ENCODE measurements at regions not wholly inside any gene's neighbourhood (a gene's known extent, or its start where the extent isn't known, plus 50 kb on each side); places are given as distances from the start of the nearest gene placed in this dataset.

DNA sequence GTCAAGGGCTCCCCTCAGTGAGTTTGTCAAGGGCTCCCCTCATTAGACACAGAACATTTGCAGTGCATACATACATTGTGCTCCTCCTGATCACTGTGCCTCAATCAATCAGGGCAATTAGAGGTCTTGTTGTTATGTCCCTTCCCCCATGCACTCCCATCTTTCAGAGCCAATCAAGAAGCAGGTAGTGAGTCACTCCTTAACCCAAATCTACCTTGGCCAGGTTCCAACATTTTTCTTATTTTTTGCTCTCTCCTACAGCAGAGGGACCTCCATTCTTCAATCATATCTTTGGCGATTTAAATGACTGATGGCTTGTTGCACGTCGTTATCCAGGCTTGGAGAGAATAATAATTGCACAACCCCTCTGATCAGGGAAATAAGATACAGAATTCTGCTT, 409.9 kb upstream of the SPTLC3 start:
- ChIA-PET CTCF (interaction anchor here (1.2 kb wide), 1 partner anchor 9 kb away, joined by 3 read pairs; no protein-coding TSS in a partner anchor), POLR2A (no interaction called here)
- FAIRE-seq (no peak), DNase-seq (ENCODE audit: low read depth, low spot score) (no peak)
- no peak overlapping the region for H3K27ac ChIP-seq (ENCODE audit: insufficient read depth, low read depth, low read length)
- intact Hi-C loops (cut with micrococcal nuclease) = no loop called here
- H3K4me3 ChIP-seq (replicated peaks in 1 of 3; ENCODE audit: insufficient read depth in 1 of 3, low read depth in 1 of 3, low read length in 3 of 3) = no peak overlapping the region
- dilution Hi-C loops (cut with MboI; ENCODE audit: extremely low pct_ligation_motif_present, low sequenced_read_pairs) = no loop called here
- no peak overlapping the region for H3K4me2 ChIP-seq (ENCODE audit: insufficient read depth, low read length)
- H3K79me2 ChIP-seq (ENCODE audit: control insufficient read depth, insufficient read depth, low read length) = no peaks in the 10 kb centered on the region
- TF ChIP-seq EZH2 (IDR thresholded peaks at IDR 0.05; ENCODE audit: borderline replicate concordance, low read depth, low read length, severe bottlenecking) = no peak
- TF ChIP-seq CTCF (IDR thresholded peaks at IDR 0.05; ENCODE audit: extremely low read depth in 1 of 2, insufficient read depth in 1 of 2, low read depth in 1 of 2, low read length in 2 of 2) = no peak
- TF ChIP-seq POLR2AphosphoS5 (IDR thresholded peaks at IDR 0.05; ENCODE audit: insufficient read depth, low read depth, low read length) = no peak
- no peak for TF ChIP-seq FOS (IDR thresholded peaks at IDR 0.05; ENCODE audit: borderline replicate concordance, insufficient read depth, low read length)
- TF ChIP-seq GATA2 (IDR thresholded peaks at IDR 0.05; ENCODE audit: insufficient read depth, insufficient read length, low read depth, low read length) = no peak
- TF ChIP-seq JUN (IDR thresholded peaks at IDR 0.05; ENCODE audit: borderline replicate concordance, insufficient read depth, insufficient read length, low read depth) = no peak
- no peak for TF ChIP-seq POLR2A (IDR thresholded peaks at IDR 0.05; ENCODE audit: low read depth, low read length)
- TF ChIP-seq MYC (IDR thresholded peaks at IDR 0.05; ENCODE audit: low read depth, low read length) = no peak
- TF ChIP-seq, protein P1, sequence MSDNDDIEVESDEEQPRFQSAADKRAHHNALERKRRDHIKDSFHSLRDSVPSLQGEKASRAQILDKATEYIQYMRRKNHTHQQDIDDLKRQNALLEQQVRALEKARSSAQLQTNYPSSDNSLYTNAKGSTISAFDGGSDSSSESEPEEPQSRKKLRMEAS (IDR thresholded peaks at IDR 0.05; ENCODE audit: insufficient read depth, insufficient read length) = no peak
- no peaks in the 10 kb centered on the region for H3K9me1 ChIP-seq (replicated peaks; ENCODE audit: control insufficient read depth, extremely low read depth, insufficient read depth, low read length)
- BruUV-seq (replicated peaks) = no TSS peak
- no peaks in the 10 kb centered on the region for H3K36me3 ChIP-seq (ENCODE audit: control insufficient read depth in 2 of 2, extremely low read depth in 1 of 2, insufficient read depth in 2 of 2, low read length in 2 of 2)
- H2AFZ ChIP-seq (ENCODE audit: low read depth, low read length) = no peak overlapping the region
- no peak overlapping the region for H3K9ac ChIP-seq (replicated peaks; ENCODE audit: extremely low read depth, insufficient read depth, low read length)
- no peaks in the 10 kb centered on the region for H4K20me1 ChIP-seq (replicated peaks; ENCODE audit: control insufficient read depth, extremely low read depth, insufficient read depth, low read length)
- peaks cover 7% of the 10 kb centered on the region for H3K9me3 ChIP-seq (replicated peaks; ENCODE audit: control insufficient read depth, insufficient read depth, low read length)
- H3K4me1 ChIP-seq (ENCODE audit: control insufficient read depth, extremely low read depth, insufficient read depth, low read length) = no peaks in the 10 kb centered on the region
- no peaks in the 10 kb centered on the region for H3K27me3 ChIP-seq (ENCODE audit: control insufficient read depth in 2 of 2, insufficient read depth in 2 of 2, low read length in 2 of 2)
